ENCODE measurements at regions not wholly inside any gene's neighbourhood (a gene's known extent, or its start where the extent isn't known, plus 50 kb on each side); places are given as distances from the start of the nearest gene placed in this dataset.

GRCh38 chr18:10329101-10329500 is 125.3 kb upstream of the APCDD1 start:
- TF ChIP-seq ZNF274 (IDR thresholded peaks at IDR 0.05; ENCODE audit: low read depth, low read length) = no peak
- no peak for TF ChIP-seq YY1 (IDR thresholded peaks at IDR 0.05; ENCODE audit: insufficient read depth, insufficient read length)
